ENCODE measurements at regions not wholly inside any gene's neighbourhood (a gene's known extent, or its start where the extent isn't known, plus 50 kb on each side); places are given as distances from the start of the nearest gene placed in this dataset.

GRCh38 chrX:124805486-124805885 lies 459.1 kb downstream of the SH2D1A start:
- no peak for TF ChIP-seq CTCF (IDR thresholded peaks at IDR 0.05)
- TF ChIP-seq POLR2A (IDR thresholded peaks at IDR 0.05): no peak

Measured in right lobe of liver (tissue), 4 donors.